Stimulated activated effector memory CD8-positive, alpha-beta T cell treated with anti-CD3 and anti-CD28 coated beads, Interleukin-12 subunit alpha, Interleukin-12 subunit beta, amount 100 ng/mL, for 72 hours (primary cell): ENCODE measurements at regions not wholly inside any gene's neighbourhood (a gene's known extent, or its start where the extent isn't known, plus 50 kb on each side); places are given as distances from the start of the nearest gene placed in this dataset.

Experiments
- ATAC-seq: fragments of 150-1000 bp; cut with Tn5 transposase; 2 replicates; pipeline ENCODE4 v1.10.0; 2021
- DNase-seq, 2 donors: peaks; one replicate each; pipeline ENCODE4 v3.0.0; 2021 to 2022; ENCODE audit warnings: low spot score in 2 of 2
- H3K27ac Mint-ChIP-seq: one replicate; pipeline ENCODE4 v1.8.0; 2022; ENCODE audit warnings: mild to moderate bottlenecking, mixed read lengths
- H3K36me3 Mint-ChIP-seq: one replicate; pipeline ENCODE4 v1.8.0; 2022; ENCODE audit warnings: mild to moderate bottlenecking, mixed read lengths
- H3K4me1 Mint-ChIP-seq: one replicate; pipeline ENCODE4 v1.8.0; 2022; ENCODE audit warnings: mixed read lengths
- H3K4me3 Mint-ChIP-seq: one replicate; pipeline ENCODE4 v1.8.0; 2022; ENCODE audit warnings: mild to moderate bottlenecking, mixed read lengths
- H3K9me3 Mint-ChIP-seq: one replicate; pipeline ENCODE4 v1.8.0; 2022; ENCODE audit warnings: mixed read lengths

DNA sequence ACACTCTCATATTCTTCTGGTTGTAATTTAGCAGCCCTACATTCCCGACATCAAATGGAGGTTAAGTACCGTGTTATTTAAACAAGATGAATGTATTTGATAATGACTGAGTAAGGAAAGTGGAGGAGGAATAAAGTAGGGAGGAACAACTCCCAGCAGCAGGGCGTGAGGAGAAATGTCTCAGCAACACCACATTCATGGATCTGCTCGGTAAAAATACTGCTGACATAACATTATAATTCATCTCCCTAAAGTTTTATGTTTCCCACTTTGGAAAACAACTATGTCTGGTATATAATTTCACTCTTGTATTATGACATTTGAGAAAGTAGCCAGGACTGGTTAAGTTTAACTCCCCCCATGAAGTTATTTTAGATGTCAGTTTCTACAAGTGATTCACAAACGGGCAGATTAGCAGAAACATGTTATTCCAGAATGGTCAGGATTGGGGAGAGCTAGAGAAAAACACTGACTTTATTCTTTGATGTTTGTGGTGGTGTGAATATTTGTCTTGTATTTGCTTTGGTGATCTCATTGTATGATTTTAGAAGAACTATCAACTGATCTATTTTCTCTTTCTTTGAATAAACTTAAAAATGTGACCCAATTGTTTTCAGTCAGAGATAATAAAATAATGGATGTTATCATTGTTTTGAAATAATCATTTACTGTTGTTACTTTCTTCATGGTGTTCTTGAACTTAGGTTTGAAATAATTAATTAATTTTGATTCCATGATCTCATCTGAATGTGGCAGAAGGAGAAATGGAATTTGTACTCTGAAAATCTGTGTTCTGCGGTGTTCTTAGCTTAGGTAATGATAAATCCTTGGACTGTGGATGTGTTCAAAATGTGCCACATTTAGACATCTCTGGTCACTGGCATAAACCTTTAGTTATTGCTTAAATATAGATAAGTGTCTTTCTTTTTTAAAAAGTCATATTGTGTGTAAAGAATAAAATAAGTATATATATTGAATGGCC lies 303.6 kb upstream of the ZNF608 start:
- DNase-seq = no peak
- no peak for ATAC-seq
- H3K4me3 Mint-ChIP-seq = no peak overlapping the region
- H3K36me3 Mint-ChIP-seq = no peaks in the 10 kb centered on the region
- no peaks in the 10 kb centered on the region for H3K4me1 Mint-ChIP-seq
- H3K9me3 Mint-ChIP-seq = peaks cover 3% of the 10 kb centered on the region
- no peak overlapping the region for H3K27ac Mint-ChIP-seq

DNA sequence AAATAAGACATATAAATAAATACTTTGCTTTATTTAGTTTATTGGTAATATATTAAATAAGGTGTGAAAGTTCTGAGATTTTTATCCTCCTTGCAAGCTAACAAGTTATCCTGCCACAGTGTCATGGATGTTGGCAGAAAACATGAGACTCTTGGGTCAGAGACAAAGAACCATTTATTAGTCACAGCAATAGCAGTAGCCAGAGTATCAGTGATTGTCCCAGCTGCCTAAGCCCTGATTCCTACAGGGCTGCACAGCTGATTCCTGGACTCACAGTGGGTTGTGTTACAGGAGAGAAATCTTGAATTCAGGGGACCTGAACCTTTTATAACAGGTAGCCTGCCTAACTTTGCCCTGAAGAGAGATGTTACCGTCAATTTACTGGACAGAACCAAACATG lies 304.5 kb upstream of the ZNF608 start:
- H3K4me1 Mint-ChIP-seq = no peaks in the 10 kb centered on the region
- no peak overlapping the region for H3K27ac Mint-ChIP-seq
- H3K4me3 Mint-ChIP-seq = no peak overlapping the region

DNA sequence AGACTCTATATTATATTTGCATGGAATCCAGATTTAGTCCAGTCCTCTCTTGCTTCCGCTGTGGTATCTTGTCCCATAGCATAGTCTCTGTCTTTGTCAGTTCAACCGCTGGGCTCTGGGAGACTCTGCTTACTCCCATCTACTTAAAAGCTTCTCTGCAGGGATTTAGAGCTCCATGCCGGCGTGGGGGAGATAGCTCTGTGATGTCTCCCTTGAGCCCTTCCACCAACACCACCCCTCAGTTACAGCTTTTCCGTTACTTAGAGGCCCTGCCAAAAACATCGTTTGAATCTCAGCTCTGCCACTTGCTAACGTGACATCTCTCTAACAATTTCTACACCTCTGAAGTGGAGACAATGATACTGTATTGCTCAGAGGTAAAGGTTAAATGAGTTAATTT lies 306.1 kb upstream of the ZNF608 start:
- H3K4me1 Mint-ChIP-seq = no peaks in the 10 kb centered on the region
- H3K36me3 Mint-ChIP-seq = no peaks in the 10 kb centered on the region
- H3K9me3 Mint-ChIP-seq = peaks cover 2% of the 10 kb centered on the region
- H3K27ac Mint-ChIP-seq = no peak overlapping the region
- DNase-seq (no peak), ATAC-seq (no peak)
- H3K4me3 Mint-ChIP-seq = no peak overlapping the region

More for the DNA sequence above, 304.5 kb upstream of the ZNF608 start:
- Mint-ChIP-seq H3K36me3 (no peaks in the 10 kb centered on the region), H3K9me3 (peaks cover 3% of the 10 kb centered on the region)
- DNase-seq (no peak), ATAC-seq (no peak)

DNA sequence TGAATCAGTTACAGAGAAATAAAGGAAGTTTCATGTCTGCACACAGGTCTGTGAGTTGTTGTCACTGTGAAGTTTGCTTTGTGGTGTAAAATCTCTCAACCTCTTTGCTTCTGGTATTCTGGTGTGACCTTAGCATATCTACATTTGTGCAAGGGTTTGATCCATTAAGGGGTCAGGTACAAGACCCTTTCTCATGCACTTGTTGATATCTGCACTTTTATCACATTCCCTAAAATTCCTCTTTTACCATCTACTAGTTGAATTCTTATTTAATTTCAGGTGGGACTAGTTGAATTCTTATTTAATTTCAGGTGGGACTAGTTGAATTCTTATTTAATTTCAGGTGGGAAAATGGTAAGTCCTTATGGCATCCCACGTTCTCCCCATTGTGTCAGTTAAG lies 306.7 kb upstream of the ZNF608 start:
- DNase-seq (no peak), ATAC-seq (no peak)
- Mint-ChIP-seq H3K27ac (no peak overlapping the region), H3K9me3 (peaks cover 2% of the 10 kb centered on the region), H3K4me1 (no peaks in the 10 kb centered on the region), H3K4me3 (no peak overlapping the region), H3K36me3 (no peaks in the 10 kb centered on the region)

DNA sequence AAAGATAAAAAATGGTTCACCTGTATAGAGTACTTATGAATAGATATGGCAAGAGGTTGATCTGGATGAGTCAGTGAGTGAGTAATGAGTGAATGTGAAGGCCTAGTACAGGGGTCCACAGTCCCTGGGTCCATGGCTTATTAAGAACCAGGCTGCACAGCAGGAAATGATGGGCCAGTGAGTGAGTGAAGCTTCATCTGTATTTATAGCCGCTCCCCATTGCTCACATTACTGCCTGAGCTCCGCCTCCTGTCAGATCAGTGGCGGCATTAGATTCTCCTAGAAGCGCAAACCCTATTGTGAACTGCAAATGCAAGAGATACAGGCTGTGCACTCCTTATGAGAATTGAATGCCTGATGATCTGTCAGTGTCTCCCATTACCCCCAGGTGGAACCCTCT lies 307.7 kb upstream of the ZNF608 start:
- Mint-ChIP-seq H3K36me3 (no peaks in the 10 kb centered on the region), H3K4me3 (no peak overlapping the region)
- no peak for DNase-seq

DNA sequence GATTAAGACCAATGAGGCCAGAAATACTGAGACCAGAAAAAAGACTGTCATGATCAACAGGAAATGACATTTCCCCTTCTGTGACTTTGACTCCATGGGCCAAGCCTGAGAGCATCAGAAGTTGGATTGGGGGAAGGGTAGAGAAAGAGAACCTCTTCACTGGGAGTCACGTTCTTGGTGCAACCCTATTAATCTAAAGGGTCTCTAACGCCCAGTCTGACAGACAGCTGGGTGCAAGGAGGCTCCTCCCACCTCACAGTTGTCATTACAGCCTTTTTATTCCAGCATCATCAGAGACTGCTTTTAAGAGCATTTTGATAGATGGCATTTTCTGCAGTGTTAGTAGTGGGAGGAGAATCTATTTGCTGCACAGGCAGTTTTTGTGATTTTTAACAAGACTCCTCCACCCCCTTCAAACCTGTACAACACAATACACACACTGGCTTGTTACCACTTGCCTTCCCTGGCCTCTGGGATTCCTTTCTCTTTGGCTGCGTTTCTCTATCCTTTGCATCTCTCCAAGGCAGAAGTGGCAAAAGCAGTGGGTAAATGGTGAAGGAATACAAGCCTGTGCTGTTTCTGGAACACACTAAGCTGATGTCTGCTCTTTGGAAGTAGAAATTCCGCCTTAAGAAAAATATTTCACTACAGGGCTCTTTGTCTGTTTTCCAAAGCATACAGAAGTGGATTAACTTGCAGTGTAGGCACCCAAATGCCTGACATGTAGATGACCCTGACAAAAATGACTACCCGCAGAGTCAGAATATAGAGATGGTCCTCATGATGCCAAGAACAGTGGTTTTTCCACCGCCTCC lies 310.4 kb upstream of the ZNF608 start:
- ATAC-seq = no peak
- Mint-ChIP-seq H3K4me1 (no peaks in the 10 kb centered on the region), H3K36me3 (no peaks in the 10 kb centered on the region), H3K9me3 (peaks cover 8% of the 10 kb centered on the region), H3K4me3 (no peak overlapping the region), H3K27ac (no peak overlapping the region)
- DNase-seq = no peak

More for the DNA sequence above, 307.7 kb upstream of the ZNF608 start:
- Mint-ChIP-seq H3K27ac (no peak overlapping the region), H3K9me3 (peaks cover 2% of the 10 kb centered on the region), H3K4me1 (no peaks in the 10 kb centered on the region)
- ATAC-seq = no peak

DNA sequence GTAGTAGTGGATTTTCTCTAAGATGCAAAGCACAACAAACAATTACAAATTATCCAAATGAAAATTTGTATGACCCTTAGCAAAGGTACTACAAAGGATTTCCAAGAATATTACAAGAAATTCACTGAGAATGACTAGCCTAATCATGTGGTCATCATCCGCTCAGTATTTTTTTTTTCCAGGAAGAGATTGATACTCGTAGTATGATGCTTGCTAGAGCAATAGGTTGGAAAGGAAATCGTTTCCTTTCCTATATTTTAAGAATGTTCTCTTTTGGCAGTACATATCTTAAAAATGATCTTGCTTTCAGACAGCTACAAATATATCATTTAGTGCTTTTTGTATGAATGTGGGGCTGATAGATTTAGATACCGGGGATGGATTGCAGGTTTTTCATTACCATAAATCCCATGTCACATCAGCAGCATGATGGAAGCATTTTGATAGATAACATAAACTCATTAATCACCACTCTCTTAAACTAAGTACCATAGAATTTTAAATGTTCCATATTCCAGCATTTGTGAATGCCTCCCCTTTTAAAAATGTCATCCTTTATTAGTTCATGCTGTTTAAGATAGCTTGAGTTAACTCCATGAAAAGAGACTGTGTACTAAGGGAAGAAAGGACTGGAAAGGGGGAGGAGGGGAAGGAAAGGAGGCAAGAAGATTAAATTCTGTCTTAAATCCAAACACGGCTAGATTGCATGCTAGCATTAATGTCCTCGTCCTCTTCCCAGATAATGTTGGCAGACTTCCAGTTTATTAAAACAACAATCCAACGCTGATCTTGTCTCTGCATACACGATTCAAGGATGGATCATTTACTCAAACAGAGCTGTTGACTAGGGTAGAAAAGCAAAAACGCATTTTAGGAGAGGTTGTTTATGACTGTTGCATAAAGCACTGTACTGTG lies 311.7 kb upstream of the ZNF608 start:
- ATAC-seq (no peak), DNase-seq (no peak)
- H3K9me3 Mint-ChIP-seq = peaks cover 8% of the 10 kb centered on the region
- H3K27ac Mint-ChIP-seq = no peak overlapping the region
- no peaks in the 10 kb centered on the region for H3K4me1 Mint-ChIP-seq
- H3K36me3 Mint-ChIP-seq = no peaks in the 10 kb centered on the region
- no peak overlapping the region for H3K4me3 Mint-ChIP-seq

DNA sequence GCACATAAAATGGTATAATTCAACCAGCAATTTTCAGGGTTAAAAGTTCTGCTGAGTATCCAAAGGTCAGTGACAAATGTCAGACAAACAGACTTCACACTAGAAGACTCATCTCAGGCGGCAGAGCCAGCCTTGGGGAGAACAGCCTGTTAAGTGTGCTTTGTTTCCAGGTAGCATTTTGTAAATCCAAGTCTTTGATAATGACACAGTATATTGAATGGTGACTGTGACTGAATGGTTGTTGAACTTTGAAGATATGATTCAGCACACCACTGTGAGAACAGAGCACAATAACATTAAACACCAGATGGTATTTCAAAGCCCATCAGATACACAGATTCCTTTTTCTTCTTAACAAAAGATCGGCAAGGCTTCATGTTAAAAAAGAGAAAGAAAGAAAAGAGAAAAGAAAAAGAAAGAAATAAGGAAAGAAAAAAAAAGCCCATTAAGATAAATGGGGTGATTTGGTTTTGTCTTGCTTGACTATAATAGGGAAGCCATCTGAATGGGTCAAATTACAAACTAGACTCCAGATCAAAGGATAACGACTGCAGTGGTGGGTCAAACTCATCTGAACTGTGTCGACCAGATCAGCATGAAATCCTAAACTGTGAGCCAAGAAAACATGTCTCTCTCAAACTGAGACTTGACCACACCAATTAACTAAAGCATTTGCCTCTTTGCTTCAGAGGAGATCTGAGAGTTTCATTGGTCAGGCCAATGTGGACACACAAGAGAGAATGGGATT lies 313.0 kb upstream of the ZNF608 start:
- peaks cover 8% of the 10 kb centered on the region for H3K9me3 Mint-ChIP-seq
- no peaks in the 10 kb centered on the region for H3K36me3 Mint-ChIP-seq
- H3K4me3 Mint-ChIP-seq = no peak overlapping the region
- H3K4me1 Mint-ChIP-seq = no peaks in the 10 kb centered on the region
- no peak for DNase-seq
- no peak for ATAC-seq
- H3K27ac Mint-ChIP-seq = no peak overlapping the region

DNA sequence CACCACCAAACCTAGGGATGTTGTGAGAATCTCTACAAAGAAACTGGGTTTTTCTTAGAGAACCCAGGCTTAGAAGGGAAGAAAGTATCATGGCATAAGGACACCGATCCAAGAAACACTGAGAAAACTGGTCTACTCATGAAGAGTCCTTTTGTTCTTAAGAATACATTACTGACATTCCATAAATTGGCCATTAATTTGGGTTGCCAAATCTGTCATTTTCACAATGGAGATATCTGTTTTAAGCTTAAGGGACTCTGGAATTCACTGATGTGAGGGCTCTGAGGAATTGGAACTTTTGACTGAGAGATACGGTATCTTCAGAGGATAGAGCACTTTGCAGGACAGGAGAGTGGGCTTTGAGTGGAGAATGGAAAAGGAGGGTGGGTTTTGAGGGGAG lies 315.3 kb upstream of the ZNF608 start:
- H3K4me1 Mint-ChIP-seq = no peaks in the 10 kb centered on the region
- ATAC-seq = no peak
- no peaks in the 10 kb centered on the region for H3K36me3 Mint-ChIP-seq
- peaks cover 8% of the 10 kb centered on the region for H3K9me3 Mint-ChIP-seq
- H3K4me3 Mint-ChIP-seq = no peak overlapping the region
- H3K27ac Mint-ChIP-seq = no peak overlapping the region
- DNase-seq = no peak

DNA sequence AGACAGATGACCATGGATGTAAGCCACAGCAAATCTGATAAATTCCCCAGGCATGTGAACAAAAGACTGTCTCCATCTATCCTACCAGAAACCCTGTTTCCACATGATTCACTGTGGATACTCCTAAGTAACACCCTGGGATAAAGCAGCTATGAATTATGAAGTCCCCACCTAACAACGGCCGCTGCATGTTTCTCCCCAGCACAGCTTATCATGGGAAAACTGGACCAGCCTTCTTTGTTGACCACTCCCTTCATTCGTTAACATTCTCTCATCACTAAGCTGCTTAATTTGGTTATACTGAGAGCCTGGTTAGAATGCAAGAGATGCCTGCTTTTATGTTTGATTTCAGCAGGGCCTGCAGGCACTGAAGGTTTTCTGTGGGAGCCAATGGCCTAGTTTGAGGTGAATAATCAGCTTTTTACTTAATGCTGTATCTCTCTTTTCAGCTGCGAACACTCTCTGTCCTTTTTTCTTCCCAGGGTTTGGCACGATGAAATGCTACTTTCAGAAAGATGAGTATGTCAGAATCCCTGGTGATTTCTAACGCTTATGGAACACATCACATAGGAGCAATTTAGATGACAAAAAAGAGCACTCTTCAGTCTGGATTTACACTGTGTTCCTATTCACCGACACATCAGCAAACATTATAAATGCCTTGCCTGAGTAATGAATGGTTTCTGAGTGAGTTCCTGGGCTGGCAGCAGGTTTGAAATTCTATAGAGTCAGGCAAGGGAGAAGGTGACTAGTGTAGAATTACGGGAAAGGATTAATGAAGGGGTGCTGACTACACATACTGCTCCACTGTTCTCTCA lies 318.4 kb upstream of the ZNF608 start:
- no peak for ATAC-seq
- Mint-ChIP-seq H3K27ac (no peak overlapping the region), H3K9me3 (peaks cover 10% of the 10 kb centered on the region), H3K4me3 (no peak overlapping the region), H3K4me1 (no peaks in the 10 kb centered on the region), H3K36me3 (no peaks in the 10 kb centered on the region)
- no peak for DNase-seq

DNA sequence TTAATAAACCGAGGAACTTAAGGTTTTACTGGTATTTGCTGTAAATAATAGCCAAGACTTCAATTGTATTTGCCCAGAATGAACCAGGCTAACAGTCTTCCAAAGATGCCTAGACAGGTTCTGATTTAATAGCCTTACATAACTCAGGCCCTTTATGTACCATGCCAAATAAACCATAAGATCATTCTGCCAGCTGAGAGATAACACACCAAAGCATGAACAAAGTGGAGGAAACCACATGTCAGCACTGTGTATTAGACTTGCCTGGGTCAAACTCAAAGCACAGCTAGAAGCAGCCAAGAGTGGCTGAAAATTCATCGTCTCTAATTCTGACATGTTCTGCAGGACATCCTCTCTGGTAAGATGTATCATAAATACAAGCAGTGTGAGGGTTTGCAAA lies 319.3 kb upstream of the ZNF608 start:
- Mint-ChIP-seq H3K4me3 (no peak overlapping the region), H3K27ac (no peak overlapping the region), H3K36me3 (no peaks in the 10 kb centered on the region), H3K4me1 (no peaks in the 10 kb centered on the region), H3K9me3 (peaks cover 11% of the 10 kb centered on the region)
- DNase-seq = no peak
- ATAC-seq = no peak

DNA sequence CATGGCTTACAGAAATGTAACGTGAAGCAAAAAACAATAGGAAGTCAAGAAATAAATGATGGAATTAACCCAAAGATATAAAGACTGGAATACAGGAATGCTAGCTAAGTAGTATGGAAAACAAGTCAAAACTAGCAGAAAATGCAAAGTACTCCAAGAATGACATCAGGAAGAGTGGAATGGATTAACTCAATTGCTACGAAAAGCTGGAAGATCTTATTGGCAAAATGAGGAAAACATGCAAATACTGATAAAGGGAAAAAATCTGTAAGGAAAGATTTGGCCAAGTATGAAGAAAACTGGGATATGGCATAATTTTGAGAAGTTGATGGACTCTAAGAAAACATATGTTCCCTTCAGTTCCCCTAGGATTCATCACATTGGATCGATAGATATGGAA lies 324.5 kb upstream of the ZNF608 start:
- Mint-ChIP-seq H3K9me3 (peaks cover 33% of the 10 kb centered on the region), H3K36me3 (no peaks in the 10 kb centered on the region), H3K4me3 (no peak overlapping the region), H3K4me1 (no peaks in the 10 kb centered on the region), H3K27ac (no peak overlapping the region)
- ATAC-seq = no peak
- no peak for DNase-seq

DNA sequence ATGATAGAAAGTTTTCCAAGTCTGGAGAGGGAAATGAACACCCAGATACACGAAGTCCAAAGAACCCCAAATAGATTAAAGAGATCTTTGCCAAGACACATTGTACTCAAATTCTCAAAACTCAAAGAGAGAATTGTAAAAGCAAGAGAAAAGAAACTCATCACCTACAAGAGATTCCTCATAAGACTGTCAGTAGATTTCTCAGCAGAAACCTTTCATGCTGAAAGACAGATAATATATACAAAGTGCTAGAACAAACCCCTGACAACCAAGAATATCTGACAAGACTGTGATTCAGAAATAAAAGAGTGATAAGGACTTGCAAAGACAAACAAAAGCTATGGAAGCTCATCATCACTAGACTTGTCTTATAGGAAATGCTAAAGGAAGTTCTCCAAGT lies 326.7 kb upstream of the ZNF608 start:
- no peak for DNase-seq
- peaks cover 33% of the 10 kb centered on the region for H3K9me3 Mint-ChIP-seq
- H3K36me3 Mint-ChIP-seq = no peaks in the 10 kb centered on the region
- no peaks in the 10 kb centered on the region for H3K4me1 Mint-ChIP-seq
- no peak for ATAC-seq
- H3K27ac Mint-ChIP-seq = no peak overlapping the region
- H3K4me3 Mint-ChIP-seq = no peak overlapping the region

DNA sequence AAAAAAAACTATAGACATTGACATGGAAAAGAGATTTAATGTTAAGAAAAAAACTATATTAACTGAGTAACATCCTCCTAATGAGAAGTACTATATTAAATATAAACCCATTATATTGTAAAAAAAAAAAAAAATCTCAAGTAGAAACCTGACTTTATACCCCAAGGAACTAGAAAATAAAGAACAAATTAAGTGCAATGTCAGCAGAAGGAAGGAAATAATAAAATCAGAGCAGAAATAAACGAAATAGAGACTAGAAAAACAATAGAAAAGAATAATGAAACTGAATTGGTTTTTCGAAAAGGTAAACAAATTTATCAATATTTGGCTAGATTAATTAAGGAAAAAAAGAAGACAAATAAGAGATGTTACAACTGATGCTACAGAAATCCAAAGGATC lies 329.1 kb upstream of the ZNF608 start:
- H3K9me3 Mint-ChIP-seq = peaks cover 28% of the 10 kb centered on the region

More for the DNA sequence above, 329.1 kb upstream of the ZNF608 start:
- no peak for ATAC-seq
- Mint-ChIP-seq H3K4me1 (no peaks in the 10 kb centered on the region), H3K27ac (no peak overlapping the region), H3K36me3 (no peaks in the 10 kb centered on the region), H3K4me3 (no peak overlapping the region)
- no peak for DNase-seq
